ENCODE measurements at regions not wholly inside any gene's neighbourhood (a gene's known extent, or its start where the extent isn't known, plus 50 kb on each side); places are given as distances from the start of the nearest gene placed in this dataset.

DNA sequence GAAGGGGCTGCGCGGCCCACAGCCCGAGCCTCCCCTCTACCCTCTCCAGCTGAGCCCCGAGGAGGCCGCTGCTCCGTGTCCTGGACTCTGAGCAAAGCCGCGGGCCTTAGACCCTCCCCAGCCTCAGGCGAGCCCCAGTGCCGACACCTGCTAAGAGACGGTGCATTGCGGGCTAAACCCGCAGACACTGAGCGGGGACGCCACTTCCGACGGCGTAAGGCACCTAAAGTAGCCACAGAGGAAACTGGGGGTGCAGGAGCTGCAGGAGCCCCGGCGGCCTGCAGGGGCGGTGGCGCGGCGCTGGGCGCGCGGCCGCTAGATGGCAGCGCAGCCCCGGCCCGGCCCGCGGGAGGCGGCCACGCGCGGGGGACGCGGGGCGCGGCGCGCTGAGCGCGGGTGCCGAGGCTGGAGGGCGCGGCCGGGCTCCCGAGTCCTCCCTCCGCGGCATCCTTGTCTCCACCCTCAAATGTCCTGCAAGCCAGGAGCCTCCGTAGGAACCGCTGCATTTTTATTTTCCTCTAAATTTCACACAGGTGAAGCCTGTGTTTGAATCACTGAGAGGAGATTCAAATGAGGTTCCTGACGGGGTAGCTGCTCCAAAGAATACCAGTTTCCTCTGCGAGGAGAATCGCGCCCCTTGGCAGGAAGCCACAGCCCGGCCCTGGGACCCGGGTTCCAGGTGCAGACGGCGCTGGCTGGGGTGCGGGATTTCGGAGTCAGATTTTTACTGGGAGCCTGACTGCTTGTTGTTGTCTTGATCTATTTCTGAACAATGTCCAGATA lies 650.5 kb downstream of the GALR1 start:
- Histone ChIP-seq H3K9ac (ENCODE audit: low read length) (no peak overlapping the region), H3K4me1 (ENCODE audit: low read length) (no peaks in the 10 kb centered on the region), H3K27me3 (ENCODE audit: low read depth, low read length) (no peaks in the 10 kb centered on the region; the same call in 1 of the 2 replicates), H3K9me3 (ENCODE audit: insufficient read depth, low read length) (no peaks in the 10 kb centered on the region), H4K20me1 (ENCODE audit: insufficient read depth, low read length) (no peaks in the 10 kb centered on the region), H3K79me2 (ENCODE audit: low read length) (no peaks in the 10 kb centered on the region), H3K4me3 (ENCODE audit: low read length) (peak overlapping the region; percentile 72), H3K36me3 (replicated peaks; ENCODE audit: low read depth, low read length) (no peaks in the 10 kb centered on the region), H3K27ac (ENCODE audit: low read length) (no peak overlapping the region), H3K4me2 (ENCODE audit: low read length) (peak overlapping the region; percentile 78), H2AFZ (ENCODE audit: low read depth, low read length) (peak overlapping the region; percentile 80)
- TF ChIP-seq CTCF (IDR thresholded peaks at IDR 0.05; ENCODE audit: low read depth, low read length): peak; percentile 70
- no peak for TF ChIP-seq EZH2phosphoT487 (IDR thresholded peaks at IDR 0.05; ENCODE audit: low read depth)

DNA sequence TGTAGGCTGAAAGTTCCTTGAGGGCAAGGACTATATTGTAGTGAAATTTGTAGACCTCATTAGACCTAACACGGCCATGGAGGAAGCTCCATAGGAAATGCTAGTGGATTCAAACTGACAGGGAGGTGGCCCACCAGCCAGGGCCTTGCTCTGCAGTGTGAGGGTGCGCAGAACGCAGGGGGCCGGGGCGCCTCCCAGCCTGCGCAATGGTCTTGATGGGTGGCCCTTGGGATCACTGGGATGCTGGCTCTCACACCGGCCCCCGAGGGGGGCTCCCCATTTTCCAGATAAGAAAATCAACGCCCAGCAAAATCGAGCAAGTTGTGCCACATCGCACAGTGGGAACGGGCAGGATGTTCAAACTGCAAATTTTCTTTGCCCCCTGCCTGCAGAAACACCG lies 655.4 kb downstream of the GALR1 start:
- no peak overlapping the region for H3K4me3 ChIP-seq (ENCODE audit: low read length)
- no peak overlapping the region for H3K27ac ChIP-seq (ENCODE audit: low read length)
- no peaks in the 10 kb centered on the region for H3K79me2 ChIP-seq (ENCODE audit: low read length)
- TF ChIP-seq EZH2phosphoT487 (IDR thresholded peaks at IDR 0.05; ENCODE audit: low read depth) (no peak), CTCF (IDR thresholded peaks at IDR 0.05; ENCODE audit: low read depth, low read length) (no peak)
- H3K9ac ChIP-seq (ENCODE audit: low read length): no peak overlapping the region
- no peaks in the 10 kb centered on the region for H4K20me1 ChIP-seq (ENCODE audit: insufficient read depth, low read length)
- no peaks in the 10 kb centered on the region for H3K27me3 ChIP-seq (ENCODE audit: low read depth, low read length)
- H3K9me3 ChIP-seq (ENCODE audit: insufficient read depth, low read length): no peaks in the 10 kb centered on the region
- H3K4me2 ChIP-seq (ENCODE audit: low read length): no peak overlapping the region
- H3K36me3 ChIP-seq (replicated peaks; ENCODE audit: low read depth, low read length): no peaks in the 10 kb centered on the region
- H3K4me1 ChIP-seq (ENCODE audit: low read length): no peaks in the 10 kb centered on the region
- no peak overlapping the region for H2AFZ ChIP-seq (ENCODE audit: low read depth, low read length)

DNA sequence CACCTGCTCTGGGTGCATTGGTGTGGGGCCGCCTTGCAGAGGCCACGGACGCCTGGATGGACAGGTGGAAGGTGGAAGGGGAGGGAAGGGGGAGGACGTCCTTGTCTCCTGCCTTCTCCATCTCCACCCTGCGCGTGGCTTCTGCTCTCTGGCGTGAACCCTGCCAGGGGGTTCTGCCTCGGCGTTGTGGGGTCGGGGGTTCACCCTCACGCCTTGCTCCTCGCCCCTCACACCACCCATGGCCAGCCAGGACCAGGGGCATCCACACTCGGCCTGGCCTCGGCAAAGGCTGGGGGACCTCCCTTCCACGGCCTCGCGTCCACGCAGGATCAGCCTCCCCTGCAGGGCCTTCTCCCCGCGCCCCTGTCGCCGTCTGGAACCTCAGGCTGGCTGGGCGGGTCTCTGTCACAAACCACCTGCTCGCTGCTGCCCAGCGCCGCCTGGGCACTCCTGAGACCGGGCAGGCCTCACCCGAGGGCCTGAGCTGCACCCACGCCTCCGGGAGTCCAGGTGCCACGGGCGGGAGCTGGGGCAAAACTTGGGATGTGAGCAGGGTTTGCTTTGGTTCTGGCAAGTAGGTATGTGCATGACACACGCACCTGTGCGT lies 655.9 kb downstream of the GALR1 start:
- Histone ChIP-seq H3K4me3 (ENCODE audit: low read length) (no peak overlapping the region), H3K27me3 (ENCODE audit: low read depth, low read length) (no peaks in the 10 kb centered on the region), H3K79me2 (ENCODE audit: low read length) (no peaks in the 10 kb centered on the region), H3K4me2 (ENCODE audit: low read length) (no peak overlapping the region), H3K9me3 (ENCODE audit: insufficient read depth, low read length) (no peaks in the 10 kb centered on the region), H3K36me3 (replicated peaks; ENCODE audit: low read depth, low read length) (no peaks in the 10 kb centered on the region), H3K9ac (ENCODE audit: low read length) (no peak overlapping the region), H2AFZ (ENCODE audit: low read depth, low read length) (no peak overlapping the region), H4K20me1 (ENCODE audit: insufficient read depth, low read length) (no peaks in the 10 kb centered on the region), H3K4me1 (ENCODE audit: low read length) (no peaks in the 10 kb centered on the region), H3K27ac (ENCODE audit: low read length) (no peak overlapping the region)
- no peak for TF ChIP-seq EZH2phosphoT487 (IDR thresholded peaks at IDR 0.05; ENCODE audit: low read depth)
- TF ChIP-seq CTCF (IDR thresholded peaks at IDR 0.05; ENCODE audit: low read depth, low read length): no peak

GRCh38 chr18:77906103-77906892 lies 656.6 kb downstream of the GALR1 start:
- H3K27me3 ChIP-seq (ENCODE audit: low read depth, low read length): no peaks in the 10 kb centered on the region
- no peaks in the 10 kb centered on the region for H3K9me3 ChIP-seq (ENCODE audit: insufficient read depth, low read length)
- no peak overlapping the region for H3K4me2 ChIP-seq (ENCODE audit: low read length)
- H3K27ac ChIP-seq (ENCODE audit: low read length): no peak overlapping the region
- no peaks in the 10 kb centered on the region for H3K36me3 ChIP-seq (replicated peaks; ENCODE audit: low read depth, low read length)
- no peak overlapping the region for H3K9ac ChIP-seq (ENCODE audit: low read length)
- H2AFZ ChIP-seq (ENCODE audit: low read depth, low read length): no peak overlapping the region
- no peak overlapping the region for H3K4me3 ChIP-seq (ENCODE audit: low read length)
- no peaks in the 10 kb centered on the region for H3K4me1 ChIP-seq (ENCODE audit: low read length)
- TF ChIP-seq EZH2phosphoT487 (IDR thresholded peaks at IDR 0.05; ENCODE audit: low read depth): no peak
- no peak for TF ChIP-seq CTCF (IDR thresholded peaks at IDR 0.05; ENCODE audit: low read depth, low read length)
- no peaks in the 10 kb centered on the region for H4K20me1 ChIP-seq (ENCODE audit: insufficient read depth, low read length)
- no peaks in the 10 kb centered on the region for H3K79me2 ChIP-seq (ENCODE audit: low read length)
